ENCODE measurements at regions not wholly inside any gene's neighbourhood (a gene's known extent, or its start where the extent isn't known, plus 50 kb on each side); places are given as distances from the start of the nearest gene placed in this dataset.

DNA sequence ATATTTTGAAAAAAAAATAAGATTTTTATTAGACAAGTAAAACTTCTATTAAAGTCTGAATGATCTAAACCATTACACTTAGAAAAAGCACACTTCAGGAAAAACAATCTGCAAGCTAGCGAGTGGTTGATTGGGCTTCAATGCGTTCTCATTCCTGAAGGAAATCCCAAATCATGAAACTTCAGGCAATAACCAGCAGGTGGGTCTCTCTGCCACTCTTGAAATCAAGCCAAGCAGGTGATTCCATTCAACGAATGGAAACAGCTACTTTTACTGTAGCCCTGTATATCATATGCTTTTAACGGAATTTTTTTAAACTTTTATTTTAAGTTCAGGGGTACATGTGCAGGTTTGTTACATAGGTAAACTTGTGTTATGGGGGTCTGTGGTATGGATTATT lies 234.5 kb upstream of the TRPM3 start:
- TF ChIP-seq, protein P1, sequence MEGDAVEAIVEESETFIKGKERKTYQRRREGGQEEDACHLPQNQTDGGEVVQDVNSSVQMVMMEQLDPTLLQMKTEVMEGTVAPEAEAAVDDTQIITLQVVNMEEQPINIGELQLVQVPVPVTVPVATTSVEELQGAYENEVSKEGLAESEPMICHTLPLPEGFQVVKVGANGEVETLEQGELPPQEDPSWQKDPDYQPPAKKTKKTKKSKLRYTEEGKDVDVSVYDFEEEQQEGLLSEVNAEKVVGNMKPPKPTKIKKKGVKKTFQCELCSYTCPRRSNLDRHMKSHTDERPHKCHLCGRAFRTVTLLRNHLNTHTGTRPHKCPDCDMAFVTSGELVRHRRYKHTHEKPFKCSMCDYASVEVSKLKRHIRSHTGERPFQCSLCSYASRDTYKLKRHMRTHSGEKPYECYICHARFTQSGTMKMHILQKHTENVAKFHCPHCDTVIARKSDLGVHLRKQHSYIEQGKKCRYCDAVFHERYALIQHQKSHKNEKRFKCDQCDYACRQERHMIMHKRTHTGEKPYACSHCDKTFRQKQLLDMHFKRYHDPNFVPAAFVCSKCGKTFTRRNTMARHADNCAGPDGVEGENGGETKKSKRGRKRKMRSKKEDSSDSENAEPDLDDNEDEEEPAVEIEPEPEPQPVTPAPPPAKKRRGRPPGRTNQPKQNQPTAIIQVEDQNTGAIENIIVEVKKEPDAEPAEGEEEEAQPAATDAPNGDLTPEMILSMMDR (IDR thresholded peaks at IDR 0.05; ENCODE audit: extremely low read depth, insufficient read depth, missing control alignments), result no peak
- in situ Hi-C loops (cut with MboI; ENCODE audit: low pct_unique_long_range_greater_than_20kb, low sequenced_read_pairs, unreplicated experiment), result no loop called here
- no peak for DNase-seq (ENCODE audit: low spot score)

DNA sequence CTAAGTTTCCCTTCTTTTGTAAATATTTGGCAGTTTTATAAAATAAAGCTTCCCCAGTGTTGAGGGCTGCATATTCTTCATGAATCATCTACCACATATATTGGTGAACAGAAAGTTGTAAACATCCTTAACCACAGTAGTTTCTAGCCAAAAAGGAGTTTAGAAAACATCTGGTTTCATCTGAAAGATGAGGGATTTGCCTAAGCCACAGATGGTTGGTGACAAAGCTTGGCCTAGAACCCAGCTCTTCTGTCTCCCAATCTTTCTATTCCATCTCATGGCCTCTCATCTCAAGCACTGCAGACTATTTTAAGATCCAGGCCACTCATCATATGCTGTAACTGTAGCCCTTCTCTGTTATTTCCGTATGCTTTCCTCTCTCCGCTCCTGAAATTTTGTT lies 232.3 kb upstream of the TRPM3 start:
- TF ChIP-seq, protein P1 (IDR thresholded peaks at IDR 0.05; ENCODE audit: extremely low read depth, insufficient read depth, missing control alignments), result no peak
- DNase-seq (ENCODE audit: low spot score), result no peak
- in situ Hi-C loops (cut with MboI; ENCODE audit: low pct_unique_long_range_greater_than_20kb, low sequenced_read_pairs, unreplicated experiment), result no loop called here

DNA sequence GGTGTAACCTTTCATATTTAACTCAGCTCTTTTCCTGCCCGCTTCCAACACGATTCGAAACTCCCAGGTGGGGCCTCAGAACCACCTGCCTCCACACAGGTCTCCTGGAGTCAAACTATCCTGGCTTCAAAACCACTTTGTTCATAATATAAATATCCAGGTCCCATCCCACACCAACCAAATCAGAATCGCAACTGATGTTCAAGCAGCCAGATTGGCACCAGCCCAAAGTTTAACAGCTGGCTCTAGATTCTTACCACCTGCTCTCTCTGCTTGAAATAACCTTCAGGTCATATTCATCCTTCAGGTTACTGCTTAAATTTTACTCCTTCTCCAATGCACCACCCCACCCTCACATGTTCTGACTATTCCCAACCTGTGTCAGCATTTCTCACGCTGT lies 231.4 kb upstream of the TRPM3 start:
- TF ChIP-seq, protein P1 (IDR thresholded peaks at IDR 0.05; ENCODE audit: extremely low read depth, insufficient read depth, missing control alignments), result no peak
- in situ Hi-C loops (cut with MboI; ENCODE audit: low pct_unique_long_range_greater_than_20kb, low sequenced_read_pairs, unreplicated experiment), result no loop called here
- DNase-seq (ENCODE audit: low spot score), result no peak

DNA sequence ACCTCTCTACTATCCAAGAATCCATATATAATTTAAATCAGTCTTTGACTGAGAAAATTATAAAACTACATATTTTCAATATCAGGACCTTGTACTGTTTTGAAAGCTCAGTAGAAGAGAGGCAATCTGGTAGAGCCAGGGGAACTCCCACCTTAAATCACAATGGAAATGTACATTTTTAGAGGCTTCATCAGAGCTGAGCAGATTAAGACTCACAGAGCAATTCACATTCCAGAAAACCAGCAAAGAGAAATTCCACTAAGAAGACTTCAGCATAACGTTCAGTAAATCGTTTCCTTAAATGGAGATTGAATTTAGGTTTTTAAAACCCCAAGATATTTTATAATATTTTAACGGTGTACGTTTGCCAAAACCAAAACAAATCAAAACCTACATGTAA lies 227.8 kb upstream of the TRPM3 start:
- in situ Hi-C loops (cut with MboI; ENCODE audit: low pct_unique_long_range_greater_than_20kb, low sequenced_read_pairs, unreplicated experiment), result no loop called here
- TF ChIP-seq, protein P1 (IDR thresholded peaks at IDR 0.05; ENCODE audit: extremely low read depth, insufficient read depth, missing control alignments), result no peak
- no peak for DNase-seq (ENCODE audit: low spot score)

DNA sequence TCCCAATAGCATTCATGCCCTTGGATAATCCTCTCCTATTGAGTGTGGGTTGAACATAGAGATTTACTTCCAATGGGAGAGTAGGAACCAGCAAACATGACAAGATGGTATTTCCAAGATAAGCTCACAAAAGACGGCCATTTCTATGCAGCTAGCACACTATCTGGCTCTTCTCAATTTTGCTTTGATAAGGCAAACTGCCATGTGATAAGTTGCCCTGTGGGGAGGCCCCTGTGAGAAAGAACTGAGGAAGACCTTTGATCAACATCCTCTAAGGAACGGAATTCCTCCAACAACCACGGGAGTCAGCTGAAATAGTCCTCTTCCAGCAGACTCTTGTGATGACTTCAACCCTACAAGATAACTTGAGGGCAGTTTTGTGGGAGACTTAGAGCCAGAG lies 211.9 kb upstream of the TRPM3 start:
- TF ChIP-seq, protein P1 (IDR thresholded peaks at IDR 0.05; ENCODE audit: extremely low read depth, insufficient read depth, missing control alignments), result no peak
- in situ Hi-C loops (cut with MboI; ENCODE audit: low pct_unique_long_range_greater_than_20kb, low sequenced_read_pairs, unreplicated experiment), result no loop called here
- no peak for DNase-seq (ENCODE audit: low spot score)

DNA sequence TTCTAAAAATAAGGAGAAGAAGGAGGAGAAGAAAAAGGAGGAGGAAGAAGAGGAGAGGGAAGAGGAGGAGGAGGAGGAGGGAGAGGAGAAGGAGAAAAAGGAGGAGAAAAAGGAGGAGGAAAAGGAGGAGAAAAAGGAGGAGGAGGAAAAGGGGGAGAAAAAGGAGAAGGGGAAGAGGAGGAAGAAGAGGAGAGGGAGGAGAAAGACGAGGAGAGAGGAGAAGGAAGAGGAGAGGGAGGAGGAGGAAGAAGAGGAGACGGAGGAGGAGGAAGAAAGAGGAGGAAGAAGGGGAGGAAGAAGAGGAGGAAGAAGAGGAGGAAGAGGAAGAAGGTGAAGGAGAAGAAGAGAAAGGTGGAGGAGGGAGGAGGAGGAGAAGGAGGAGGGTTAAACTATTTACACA lies 210.2 kb upstream of the TRPM3 start:
- in situ Hi-C loops (cut with MboI; ENCODE audit: low pct_unique_long_range_greater_than_20kb, low sequenced_read_pairs, unreplicated experiment), result no loop called here
- no peak for DNase-seq (ENCODE audit: low spot score)
- TF ChIP-seq, protein P1 (IDR thresholded peaks at IDR 0.05; ENCODE audit: extremely low read depth, insufficient read depth, missing control alignments), result no peak

DNA sequence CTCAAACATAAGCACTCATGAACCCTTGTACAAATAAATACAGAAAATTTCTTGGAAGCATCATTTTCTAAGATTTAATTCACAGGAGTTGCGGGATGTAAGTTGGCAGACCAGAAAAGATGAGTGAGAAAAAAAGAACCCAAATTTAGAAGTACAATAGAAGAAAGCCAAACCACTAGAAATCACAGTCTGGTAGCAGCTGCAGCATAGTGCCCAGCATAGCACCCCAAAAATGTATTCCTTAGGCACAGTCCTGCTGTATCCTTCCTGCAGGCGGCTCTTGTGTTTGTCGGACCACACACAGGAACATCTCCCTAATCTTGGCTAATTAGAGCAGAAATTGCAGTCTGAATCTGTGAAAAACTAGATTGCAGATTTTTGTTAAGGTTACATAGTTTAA lies 208.5 kb upstream of the TRPM3 start:
- no peak for DNase-seq (ENCODE audit: low spot score)
- in situ Hi-C loops (cut with MboI; ENCODE audit: low pct_unique_long_range_greater_than_20kb, low sequenced_read_pairs, unreplicated experiment), result no loop called here
- TF ChIP-seq, protein P1 (IDR thresholded peaks at IDR 0.05; ENCODE audit: extremely low read depth, insufficient read depth, missing control alignments), result no peak

Data from GM13977 (cell line).